AG09309 (cell line): ENCODE measurements at regions not wholly inside any gene's neighbourhood (a gene's known extent, or its start where the extent isn't known, plus 50 kb on each side); places are given as distances from the start of the nearest gene placed in this dataset.

ENCODE experiments used
- DNase-seq: peaks from one replicate; pipeline ENCODE4 v3.0.0-alpha.2; 2010; ENCODE audit warnings: low read depth
- H3K4me3 ChIP-seq: 2 replicates; pipeline ENCODE4 v1.5.1; 2011; ENCODE audit warnings: mild to moderate bottlenecking, low read depth, low read length, moderate library complexity; ENCODE audit not compliant: control insufficient read depth
- TF ChIP-seq, protein P1 (sequence below): IDR thresholded peaks from 2 replicates; pipeline ENCODE4 v1.5.1; 2011; ENCODE audit warnings: mild to moderate bottlenecking, low read depth, low read length, inconsistent platforms; ENCODE audit not compliant: insufficient read depth, control insufficient read depth; ENCODE audit errors: missing control alignments

- TF ChIP-seq, protein P1, sequence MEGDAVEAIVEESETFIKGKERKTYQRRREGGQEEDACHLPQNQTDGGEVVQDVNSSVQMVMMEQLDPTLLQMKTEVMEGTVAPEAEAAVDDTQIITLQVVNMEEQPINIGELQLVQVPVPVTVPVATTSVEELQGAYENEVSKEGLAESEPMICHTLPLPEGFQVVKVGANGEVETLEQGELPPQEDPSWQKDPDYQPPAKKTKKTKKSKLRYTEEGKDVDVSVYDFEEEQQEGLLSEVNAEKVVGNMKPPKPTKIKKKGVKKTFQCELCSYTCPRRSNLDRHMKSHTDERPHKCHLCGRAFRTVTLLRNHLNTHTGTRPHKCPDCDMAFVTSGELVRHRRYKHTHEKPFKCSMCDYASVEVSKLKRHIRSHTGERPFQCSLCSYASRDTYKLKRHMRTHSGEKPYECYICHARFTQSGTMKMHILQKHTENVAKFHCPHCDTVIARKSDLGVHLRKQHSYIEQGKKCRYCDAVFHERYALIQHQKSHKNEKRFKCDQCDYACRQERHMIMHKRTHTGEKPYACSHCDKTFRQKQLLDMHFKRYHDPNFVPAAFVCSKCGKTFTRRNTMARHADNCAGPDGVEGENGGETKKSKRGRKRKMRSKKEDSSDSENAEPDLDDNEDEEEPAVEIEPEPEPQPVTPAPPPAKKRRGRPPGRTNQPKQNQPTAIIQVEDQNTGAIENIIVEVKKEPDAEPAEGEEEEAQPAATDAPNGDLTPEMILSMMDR = no peak
- DNase-seq = no peak
- no peak overlapping the region for H3K4me3 ChIP-seq
These were observed 133.0 kb downstream of the ZDHHC21 start for GRCh38 chr9:14560194-14560593.

DNA sequence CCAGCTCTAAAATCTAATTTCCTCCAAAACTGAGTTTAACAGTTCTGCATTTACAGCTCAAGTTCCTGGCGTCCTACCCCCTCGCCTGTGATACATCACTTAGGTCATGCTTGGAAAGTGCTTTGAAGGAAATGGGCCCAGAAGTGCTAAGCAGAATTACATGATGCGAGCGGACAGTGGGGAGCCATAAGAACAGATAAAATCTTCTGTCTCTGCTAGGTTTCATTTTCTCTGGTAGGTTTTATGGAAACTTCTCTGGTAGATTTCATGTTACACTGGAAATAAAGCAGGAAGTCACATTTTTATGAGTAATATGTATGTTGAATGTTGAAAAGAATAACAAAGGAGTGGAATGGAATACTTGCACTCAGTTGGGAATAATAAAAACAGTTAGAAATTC lies 138.3 kb downstream of the ZDHHC21 start:
- TF ChIP-seq, protein P1 = no peak
- H3K4me3 ChIP-seq = no peak overlapping the region
- DNase-seq = no peak

- no peak for DNase-seq
- no peak overlapping the region for H3K4me3 ChIP-seq
- TF ChIP-seq, protein P1 = no peak
These were observed 145.8 kb downstream of the ZDHHC21 start for GRCh38 chr9:14547245-14548060.

DNA sequence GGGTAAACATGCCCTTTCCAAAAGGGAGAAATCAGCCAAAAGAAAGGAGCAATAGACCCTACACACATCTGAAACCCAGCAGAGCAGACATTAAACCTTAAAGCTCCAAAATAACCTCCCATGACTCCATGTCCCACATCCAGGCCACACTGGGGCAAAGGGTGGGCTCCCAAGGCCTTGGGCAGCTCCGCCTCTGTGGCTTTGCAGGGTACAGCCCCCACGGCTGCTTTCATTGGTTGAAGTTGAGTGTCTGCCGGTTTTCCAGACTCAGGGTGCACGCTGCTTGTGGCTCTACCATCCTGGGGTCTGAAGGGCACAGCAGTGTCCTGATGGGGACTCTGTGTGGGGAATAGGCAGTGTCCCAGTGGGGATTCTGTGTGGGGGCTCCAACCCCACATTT lies 146.5 kb downstream of the ZDHHC21 start:
- TF ChIP-seq, protein P1 = no peak
- no peak overlapping the region for H3K4me3 ChIP-seq

GRCh38 chr9:14542071-14542470 lies 151.2 kb downstream of the ZDHHC21 start:
- no peak for DNase-seq
- no peak overlapping the region for H3K4me3 ChIP-seq
- TF ChIP-seq, protein P1 = no peak

More for the DNA sequence above, 146.5 kb downstream of the ZDHHC21 start:
- DNase-seq = no peak

DNA sequence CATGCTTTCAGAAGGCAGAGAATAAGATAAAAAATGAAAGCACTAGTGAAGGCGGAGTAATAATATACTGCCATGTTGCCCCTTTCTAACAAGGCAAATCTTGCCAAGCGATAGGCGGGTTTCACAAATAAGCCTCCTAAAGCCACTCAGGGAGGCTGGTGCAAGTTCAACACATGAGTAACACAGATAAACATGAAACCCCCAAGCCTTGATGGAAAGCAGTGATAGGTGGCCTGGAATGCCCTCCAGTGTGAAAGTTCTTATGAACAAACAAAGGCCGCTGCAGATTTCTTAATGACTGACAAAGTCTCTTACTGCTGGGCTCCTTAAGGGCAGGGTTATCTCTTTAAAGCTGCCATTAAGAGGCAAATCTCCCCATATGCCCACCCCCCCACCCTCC lies 154.7 kb downstream of the ZDHHC21 start:
- DNase-seq = no peak
- TF ChIP-seq, protein P1 = no peak
- H3K4me3 ChIP-seq = no peak overlapping the region
